CD4-positive, alpha-beta T cell treated with Interleukin-17A for 4 hours (primary cell): ENCODE measurements at regions not wholly inside any gene's neighbourhood (a gene's known extent, or its start where the extent isn't known, plus 50 kb on each side); places are given as distances from the start of the nearest gene placed in this dataset.

Experiments
- DNase-seq: peaks from one replicate; pipeline ENCODE4 v3.0.0-alpha.2; 2020; ENCODE audit warnings: mixed read lengths

- no peak for DNase-seq
These were observed 185.4 kb downstream of the TTLL7 start for GRCh38 chr1:83813576-83813975.

DNA sequence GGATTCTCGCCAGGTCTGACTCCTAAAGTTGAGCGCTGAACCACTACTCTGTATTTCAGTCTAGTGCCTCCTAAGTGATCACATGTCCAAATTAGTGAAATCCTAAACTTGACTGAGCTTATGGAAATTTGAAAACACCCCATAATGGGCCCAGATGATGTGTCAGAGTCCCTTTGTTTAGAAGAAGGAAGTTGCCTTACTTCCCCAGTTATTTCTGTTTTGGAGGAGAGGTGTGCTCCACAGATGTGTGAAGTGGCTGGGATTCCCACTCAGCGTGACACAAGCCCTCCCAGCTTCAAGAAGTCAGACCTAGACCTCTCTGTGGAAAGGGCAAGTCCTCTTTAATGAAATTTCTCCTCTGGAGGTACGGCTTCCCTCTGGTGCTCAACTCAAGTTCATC lies 188.8 kb downstream of the TTLL7 start:
- no peak for DNase-seq

DNA sequence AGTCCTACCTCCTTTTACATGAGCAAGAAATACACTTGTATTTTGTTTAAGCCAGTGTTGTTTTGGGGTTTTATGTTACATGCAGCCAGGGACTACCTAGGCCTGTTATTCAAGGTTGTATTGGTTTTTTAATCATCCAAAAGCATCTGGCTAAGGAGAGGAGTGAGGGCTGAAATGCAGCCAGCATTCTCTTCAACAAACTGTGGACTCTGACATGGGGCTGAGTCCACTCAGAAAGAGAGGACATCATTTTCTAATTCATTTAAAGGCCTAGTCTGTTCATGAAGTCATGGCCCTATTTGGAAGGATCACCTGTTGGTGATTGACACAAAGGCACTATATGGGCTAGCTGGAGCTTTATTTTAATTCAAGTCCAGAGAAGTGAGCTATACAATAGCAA lies 190.4 kb downstream of the TTLL7 start:
- no peak for DNase-seq

DNA sequence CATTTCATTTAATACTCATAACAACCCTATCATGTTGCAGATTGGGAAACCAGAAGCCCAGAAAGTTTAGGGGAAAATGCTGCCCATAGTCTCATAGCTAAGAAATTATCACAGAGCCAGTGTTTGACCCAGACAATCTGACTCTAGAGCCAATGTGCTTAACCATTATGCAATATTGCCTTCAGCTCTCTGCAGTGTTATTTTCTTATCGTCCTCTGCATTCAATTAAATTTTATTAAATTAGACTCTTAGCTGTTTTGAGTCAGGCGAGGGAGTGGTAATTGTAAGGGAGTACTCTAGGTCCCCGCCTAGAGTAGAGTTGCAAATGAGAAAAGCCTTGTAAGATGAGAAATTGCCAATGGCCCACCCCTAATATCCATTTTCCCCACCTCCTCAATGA lies 191.1 kb downstream of the TTLL7 start:
- DNase-seq: no peak

- no peak for DNase-seq
These were observed 191.7 kb downstream of the TTLL7 start for GRCh38 chr1:83807231-83807630.

DNA sequence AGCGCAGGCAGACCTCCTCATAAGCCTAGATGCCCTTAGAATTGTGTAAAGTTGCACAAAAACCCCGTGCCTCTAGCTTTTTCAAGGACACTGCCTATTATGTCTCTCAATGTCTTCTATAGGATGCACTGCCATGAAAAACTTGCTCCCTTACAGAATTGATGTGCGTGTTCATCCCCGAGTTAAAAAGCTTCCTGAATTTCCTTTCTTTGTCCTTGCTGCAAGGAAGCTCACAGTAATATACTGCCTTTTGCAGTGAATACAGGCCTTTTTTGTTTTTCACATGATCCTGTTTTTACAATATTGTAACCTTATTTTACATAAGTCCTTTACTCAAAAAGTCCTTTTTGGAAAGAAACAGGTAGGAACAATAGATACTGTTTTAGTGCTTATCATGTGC lies 193.0 kb downstream of the TTLL7 start:
- DNase-seq: no peak

GRCh38 chr1:83802460-83803152 lies 196.3 kb downstream of the TTLL7 start:
- no peak for DNase-seq

DNA sequence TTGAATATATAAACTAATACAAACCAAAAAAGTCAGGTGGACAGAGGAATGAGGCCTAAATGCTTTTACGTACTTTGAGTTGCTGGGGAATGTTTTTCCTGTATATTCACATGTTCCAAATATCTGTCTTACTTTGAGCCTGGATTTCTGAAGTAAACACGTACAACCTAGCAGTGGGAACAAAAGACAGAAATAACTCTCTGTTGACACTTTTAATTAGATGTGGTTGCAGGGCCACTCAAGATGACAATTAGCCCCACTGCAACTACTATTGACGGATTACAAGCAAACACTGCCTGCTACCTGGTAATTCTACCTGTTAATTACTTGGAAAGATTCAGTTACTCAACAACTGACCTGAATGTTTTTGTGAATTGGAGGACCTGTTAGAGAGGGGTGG lies 196.9 kb downstream of the TTLL7 start:
- DNase-seq: no peak

GRCh38 chr1:83800066-83800465 lies 198.9 kb downstream of the TTLL7 start:
- DNase-seq: no peak

DNA sequence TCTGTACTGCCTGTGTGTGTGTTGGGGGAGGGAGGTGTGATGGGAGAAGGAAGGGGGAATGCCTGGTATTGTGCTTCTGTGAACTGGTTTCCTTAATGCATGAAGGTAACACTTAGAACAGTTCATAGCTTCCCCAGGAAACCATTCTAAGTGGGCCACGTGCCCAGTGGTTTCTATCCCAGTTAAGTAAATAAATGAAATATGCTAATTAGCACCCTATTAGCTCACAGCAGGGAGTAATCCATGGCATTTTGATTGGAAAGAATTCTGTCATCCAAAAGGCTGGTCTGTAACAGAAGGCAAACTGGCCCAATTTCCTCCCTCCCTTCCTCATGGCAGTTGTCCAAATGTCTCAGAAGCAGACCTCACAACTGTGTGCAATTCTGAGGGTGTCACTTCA lies 199.3 kb downstream of the TTLL7 start:
- DNase-seq: no peak

DNA sequence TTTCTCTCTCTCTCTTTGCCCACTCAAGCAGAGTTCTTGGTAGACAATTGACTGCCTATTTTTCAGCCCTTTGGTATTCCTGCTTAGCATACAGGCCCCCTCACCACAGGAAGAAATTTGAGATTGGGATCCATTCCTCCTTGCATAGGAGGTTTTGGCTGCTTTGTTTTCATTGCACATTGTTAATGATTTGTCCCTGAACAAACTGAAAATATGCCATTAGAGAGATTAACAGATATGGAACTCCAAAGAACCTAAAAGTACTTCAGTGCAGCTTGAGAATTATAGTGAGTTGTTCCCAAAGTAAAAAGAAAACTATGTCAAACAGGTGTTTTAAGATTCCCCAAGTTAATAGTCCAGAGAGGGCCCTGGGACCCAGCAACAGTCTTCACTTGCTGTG lies 200.0 kb downstream of the TTLL7 start:
- no peak for DNase-seq

- DNase-seq: no peak
These were observed 202.5 kb downstream of the TTLL7 start for GRCh38 chr1:83796409-83796808.

DNA sequence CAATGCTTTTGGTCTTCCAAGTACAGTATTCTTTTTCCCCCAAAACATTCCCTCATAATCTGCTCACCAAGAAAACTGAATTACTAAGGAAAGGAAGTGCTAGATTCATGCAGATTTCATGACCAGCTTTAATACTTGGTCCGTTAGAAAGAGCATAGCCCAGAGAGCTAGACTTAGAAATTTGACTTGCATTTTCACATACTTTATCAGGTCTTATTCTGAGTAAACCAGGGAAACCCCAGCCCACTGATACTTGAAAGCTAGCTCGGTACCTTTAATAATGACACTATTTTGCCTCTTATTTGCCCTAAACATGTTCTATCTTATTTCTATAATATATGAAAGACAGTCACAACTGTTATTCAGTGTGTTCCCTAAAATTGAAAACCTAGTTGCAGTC lies 204.5 kb downstream of the TTLL7 start:
- no peak for DNase-seq

DNA sequence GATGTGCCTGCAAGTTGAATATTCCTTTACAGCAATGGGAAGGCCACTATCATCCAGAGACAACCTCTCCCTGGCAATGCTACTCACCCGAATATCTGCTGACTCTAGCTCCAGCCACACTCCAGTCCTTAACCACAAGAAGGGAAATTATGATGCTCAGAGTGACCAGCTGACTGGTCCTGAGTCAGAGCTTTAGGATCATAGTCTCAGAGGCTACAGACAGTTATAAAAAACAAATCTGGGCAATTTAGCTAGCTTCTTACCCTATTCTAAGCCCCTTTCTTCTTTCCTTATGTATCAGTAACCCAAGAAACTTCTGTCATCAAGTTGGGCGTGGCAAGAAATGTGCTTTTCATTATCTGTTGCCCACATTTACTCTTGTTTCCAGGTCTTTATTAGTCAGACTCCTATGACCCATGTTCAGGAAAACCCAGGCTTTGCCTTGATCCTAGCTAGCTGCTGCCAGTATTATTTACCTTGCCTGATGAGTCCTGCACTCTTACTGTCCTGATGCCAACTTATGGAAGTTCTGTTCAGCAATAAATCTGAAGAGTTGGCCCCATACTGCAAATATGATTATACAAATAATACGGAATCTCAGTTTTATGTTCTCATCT lies 207.0 kb downstream of the TTLL7 start:
- DNase-seq: no peak

- DNase-seq: no peak
These were observed 208.5 kb downstream of the TTLL7 start for GRCh38 chr1:83790446-83790845.

DNA sequence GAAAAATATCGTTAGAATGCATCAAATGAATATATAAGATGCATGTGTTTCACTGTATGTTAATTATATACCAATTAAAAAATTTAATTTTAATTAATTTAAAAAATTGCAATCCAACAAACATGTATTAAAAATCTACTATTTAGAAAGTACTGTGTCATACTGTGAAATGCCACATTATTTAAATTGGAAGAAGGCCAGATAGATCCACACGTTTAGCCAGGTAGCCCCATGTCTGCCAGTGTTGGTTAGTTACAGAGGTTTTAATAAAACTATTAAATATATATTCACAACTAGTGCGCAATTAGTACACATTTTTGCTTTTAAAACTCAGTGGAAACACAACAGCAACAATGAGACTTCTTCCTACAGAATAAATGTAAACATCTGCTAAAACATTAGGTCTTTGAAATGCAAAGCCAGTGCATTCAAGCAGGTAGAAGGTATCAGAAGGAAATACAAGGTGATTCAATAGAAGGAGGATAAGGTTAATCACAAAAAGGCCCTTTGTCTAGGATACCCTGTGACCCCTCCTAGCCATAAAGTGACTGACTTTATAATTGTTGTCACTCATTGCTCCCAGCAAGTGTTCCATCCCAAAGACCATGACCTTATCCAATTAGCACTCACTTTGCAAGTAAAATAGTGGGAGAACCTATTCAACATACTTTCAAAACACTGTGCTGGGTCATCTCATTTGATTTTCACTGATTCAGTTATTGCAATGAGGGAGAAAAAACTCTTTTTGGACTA lies 211.5 kb downstream of the TTLL7 start:
- DNase-seq: no peak

DNA sequence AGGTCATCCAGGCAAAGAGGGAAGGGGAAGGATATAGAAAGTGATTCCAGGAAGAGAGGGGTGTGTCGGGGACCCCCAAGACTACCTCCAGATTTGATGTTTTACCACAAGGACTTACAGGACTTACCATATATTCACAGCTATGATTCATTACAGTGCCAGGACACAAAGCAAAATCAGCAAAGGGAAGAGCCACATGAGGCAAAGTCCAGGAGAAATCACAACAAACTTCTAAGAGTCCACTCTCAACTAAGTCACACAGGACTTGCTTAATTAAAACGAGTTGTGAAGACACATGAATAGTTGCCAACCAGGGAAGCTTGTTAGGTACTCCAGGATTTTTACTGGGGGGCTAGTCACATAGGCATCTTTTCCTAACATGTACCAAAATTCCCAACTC lies 217.3 kb downstream of the TTLL7 start:
- DNase-seq: no peak

DNA sequence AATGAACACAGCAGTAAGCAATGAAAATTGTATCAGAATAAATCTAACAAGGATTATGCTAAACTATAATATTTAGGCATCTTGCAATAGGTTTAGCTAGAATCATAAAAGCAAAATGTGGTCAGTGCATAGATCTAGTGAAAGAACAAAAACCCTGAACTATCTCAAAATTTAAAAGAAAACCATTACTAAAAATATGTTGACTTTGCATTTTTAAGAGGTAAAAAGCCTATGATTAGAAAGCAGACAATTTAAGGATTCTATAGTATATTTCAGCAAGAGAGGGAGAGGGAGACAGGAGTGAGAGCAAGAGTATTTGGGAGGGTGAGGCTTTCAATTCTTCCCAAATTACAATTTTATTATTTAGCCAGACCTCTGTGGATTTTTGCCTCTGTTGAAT lies 219.4 kb downstream of the TTLL7 start:
- no peak for DNase-seq

GRCh38 chr1:83777758-83778101 lies 221.2 kb downstream of the TTLL7 start:
- DNase-seq: no peak

- no peak for DNase-seq
These were observed 221.8 kb downstream of the TTLL7 start for GRCh38 chr1:83776913-83777757.

- DNase-seq: no peak
These were observed 222.8 kb downstream of the TTLL7 start for GRCh38 chr1:83775977-83776603.

DNA sequence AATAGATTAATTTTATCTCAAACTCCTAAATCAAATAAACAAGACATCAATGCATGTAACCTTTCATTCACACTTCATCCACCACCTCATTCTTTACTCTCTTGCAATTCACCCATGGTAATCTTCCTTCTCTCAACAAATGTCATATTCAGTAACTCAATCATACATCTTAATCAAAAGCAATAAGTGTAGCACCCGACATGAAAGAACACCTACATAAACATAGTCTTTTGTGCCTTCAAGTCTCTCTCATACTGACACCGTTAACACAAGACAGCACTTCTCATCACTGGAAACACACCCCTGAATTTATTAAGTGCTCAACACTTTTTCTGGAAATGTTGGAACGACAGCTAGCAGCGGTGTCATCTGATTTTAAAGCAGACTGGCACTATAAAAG lies 225.9 kb downstream of the TTLL7 start:
- DNase-seq: no peak

GRCh38 chr1:83770319-83770661 lies 228.6 kb downstream of the TTLL7 start:
- DNase-seq: no peak
